ENCODE measurements at regions not wholly inside any gene's neighbourhood (a gene's known extent, or its start where the extent isn't known, plus 50 kb on each side); places are given as distances from the start of the nearest gene placed in this dataset.
A peak's percentile ranks its signal among the peaks of the same experiment; 100 is the strongest.

DNA sequence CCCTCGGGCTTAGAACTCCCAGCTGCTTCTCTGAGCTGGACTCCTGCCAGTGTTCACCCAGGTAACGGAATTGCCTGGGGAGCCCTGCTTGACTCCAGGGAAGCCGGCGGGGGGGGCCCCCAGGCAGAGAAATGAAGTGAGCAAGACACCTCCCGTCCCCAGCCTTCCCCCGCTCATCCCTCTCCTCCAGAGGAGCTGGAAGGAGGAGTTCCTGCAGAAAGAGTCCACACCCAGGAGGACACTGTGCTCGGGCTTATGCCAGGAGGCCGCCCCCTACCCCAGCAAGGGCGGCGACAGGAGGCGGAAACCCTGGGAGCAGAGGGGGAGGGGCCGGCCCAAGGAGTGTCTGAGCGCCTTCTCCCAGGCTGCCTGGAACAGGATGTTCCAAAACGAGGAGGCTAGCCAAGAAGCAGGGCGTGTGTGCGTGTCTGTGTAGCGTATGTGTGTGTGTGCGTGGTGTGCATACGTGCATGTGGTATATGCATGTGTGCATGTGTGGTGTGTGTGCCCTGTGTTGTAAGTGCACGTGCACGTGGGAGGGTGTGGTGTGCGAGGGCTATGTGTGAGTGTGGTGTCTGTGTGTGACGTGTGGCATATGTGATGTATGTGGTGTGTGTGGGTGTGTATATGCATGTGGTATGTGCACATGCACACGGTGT is 511.3 kb downstream of the SHQ1 start:
- H3K36me3 ChIP-seq (replicated peaks; ENCODE audit: control insufficient read depth, insufficient read depth, low read length) = no peaks in the 10 kb centered on the region
- DNase-seq = peak; percentile 72
- no peaks in the 10 kb centered on the region for H3K27me3 ChIP-seq (ENCODE audit: control insufficient read depth, insufficient read depth, low read length)
- H3K4me3 ChIP-seq (ENCODE audit: insufficient read depth, low read depth, low read length) = no peak overlapping the region

DNA sequence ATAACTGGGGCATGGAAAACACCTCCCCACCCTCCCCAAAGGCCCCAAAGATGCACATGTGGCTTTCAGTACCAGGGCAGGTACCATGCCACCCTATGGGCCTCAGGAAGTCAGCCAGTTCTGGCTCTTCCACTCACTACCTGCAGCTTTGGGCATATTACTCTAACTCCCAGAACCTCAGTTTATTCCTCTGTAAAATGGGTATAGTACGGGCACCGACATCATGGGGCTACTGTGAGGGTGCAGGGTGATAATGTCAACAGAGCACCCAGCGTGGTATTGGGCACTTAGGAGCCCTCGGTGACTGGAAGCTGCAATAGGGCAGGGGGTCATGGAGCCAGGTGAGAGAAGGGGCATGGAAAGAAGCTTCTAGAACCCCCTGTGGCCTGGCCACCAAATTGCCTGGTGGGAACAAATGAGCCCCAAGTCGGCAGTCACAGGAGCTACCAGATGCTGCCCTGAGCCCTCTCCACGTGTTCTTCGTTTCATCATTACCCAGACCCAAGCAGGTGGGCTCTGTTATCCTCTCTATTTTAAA is 512.1 kb downstream of the SHQ1 start:
- Histone ChIP-seq H3K36me3 (replicated peaks; ENCODE audit: control insufficient read depth, insufficient read depth, low read length) (no peaks in the 10 kb centered on the region), H3K27me3 (ENCODE audit: control insufficient read depth, insufficient read depth, low read length) (no peaks in the 10 kb centered on the region; the same call in 1 of the 2 replicates), H3K4me3 (ENCODE audit: insufficient read depth, low read depth, low read length) (no peak overlapping the region)
- DNase-seq = no peak

- Histone ChIP-seq H3K36me3 (replicated peaks; ENCODE audit: control insufficient read depth, insufficient read depth, low read length) (no peaks in the 10 kb centered on the region), H3K27me3 (ENCODE audit: control insufficient read depth, insufficient read depth, low read length) (no peaks in the 10 kb centered on the region; the same call in 1 of the 2 replicates), H3K4me3 (ENCODE audit: insufficient read depth, low read depth, low read length) (no peak overlapping the region)
- no peak for DNase-seq
Observed at GRCh38 chr3:72335458-72336095, 512.7 kb downstream of the SHQ1 start.

GRCh38 chr3:72334681-72335457 is 513.4 kb downstream of the SHQ1 start:
- peak; percentile 71 for DNase-seq
- no peak overlapping the region for H3K4me3 ChIP-seq (ENCODE audit: insufficient read depth, low read depth, low read length)
- no peaks in the 10 kb centered on the region for H3K36me3 ChIP-seq (replicated peaks; ENCODE audit: control insufficient read depth, insufficient read depth, low read length)
- no peaks in the 10 kb centered on the region; the same call in 1 of the 2 replicates for H3K27me3 ChIP-seq (ENCODE audit: control insufficient read depth, insufficient read depth, low read length)

- Histone ChIP-seq H3K36me3 (replicated peaks; ENCODE audit: control insufficient read depth, insufficient read depth, low read length) (no peaks in the 10 kb centered on the region), H3K27me3 (ENCODE audit: control insufficient read depth, insufficient read depth, low read length) (no peaks in the 10 kb centered on the region; the same call in 1 of the 2 replicates), H3K4me3 (ENCODE audit: insufficient read depth, low read depth, low read length) (no peak overlapping the region)
- DNase-seq = no peak
Observed at GRCh38 chr3:72332689-72333088, 515.6 kb downstream of the SHQ1 start.

DNA sequence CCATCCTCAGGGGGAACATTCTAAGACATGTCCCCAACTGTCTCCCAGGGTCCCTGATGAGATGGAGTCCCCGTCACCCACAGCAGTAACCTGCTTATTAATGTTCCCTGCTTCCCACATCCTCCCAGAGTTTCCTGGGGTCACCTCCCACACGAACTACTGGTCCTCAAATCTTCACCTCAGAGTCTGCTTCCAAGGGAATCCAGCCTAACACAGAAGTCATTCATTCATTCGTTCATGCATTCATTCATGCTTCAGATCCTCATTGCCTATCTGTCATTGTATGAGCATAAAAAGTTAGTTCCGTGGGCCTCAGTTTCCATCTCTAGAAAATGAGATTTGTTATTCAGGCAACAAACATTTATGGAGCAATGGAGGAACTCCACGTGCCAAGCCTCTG is 516.2 kb downstream of the SHQ1 start:
- H3K27me3 ChIP-seq (ENCODE audit: control insufficient read depth, insufficient read depth, low read length) = no peaks in the 10 kb centered on the region; the same call in 1 of the 2 replicates
- H3K36me3 ChIP-seq (replicated peaks; ENCODE audit: control insufficient read depth, insufficient read depth, low read length) = no peaks in the 10 kb centered on the region
- H3K4me3 ChIP-seq (ENCODE audit: insufficient read depth, low read depth, low read length) = no peak overlapping the region
- DNase-seq = no peak

- H3K36me3 ChIP-seq (replicated peaks; ENCODE audit: control insufficient read depth, insufficient read depth, low read length) = no peaks in the 10 kb centered on the region
- H3K27me3 ChIP-seq (ENCODE audit: control insufficient read depth, insufficient read depth, low read length) = no peaks in the 10 kb centered on the region; the same call in 1 of the 2 replicates
- DNase-seq = no peak
- no peak overlapping the region for H3K4me3 ChIP-seq (ENCODE audit: insufficient read depth, low read depth, low read length)
Observed at GRCh38 chr3:72331076-72331475, 517.2 kb downstream of the SHQ1 start.

DNA sequence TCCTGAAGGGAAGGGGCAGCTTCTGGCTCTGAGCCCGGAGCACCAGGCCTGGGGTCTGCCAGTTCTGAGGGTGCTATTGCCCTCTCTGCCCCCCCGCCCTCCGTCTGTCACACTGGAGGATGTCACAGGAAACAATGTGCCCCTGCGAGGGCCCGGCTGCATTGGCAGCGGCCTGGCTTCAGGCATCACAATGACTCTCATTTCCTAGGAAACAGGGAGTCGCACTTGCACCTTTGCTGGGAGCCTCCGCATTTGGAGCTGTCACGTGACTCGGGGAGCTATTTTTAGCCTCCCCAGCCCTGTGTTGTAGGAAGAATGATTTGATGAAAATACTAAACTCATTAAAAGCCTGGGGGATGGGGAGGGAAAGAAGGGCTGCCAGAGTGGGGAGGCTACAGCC is 518.9 kb downstream of the SHQ1 start:
- H3K36me3 ChIP-seq (replicated peaks; ENCODE audit: control insufficient read depth, insufficient read depth, low read length) = no peaks in the 10 kb centered on the region
- no peak overlapping the region for H3K4me3 ChIP-seq (ENCODE audit: insufficient read depth, low read depth, low read length)
- DNase-seq = peak; percentile 67
- H3K27me3 ChIP-seq (ENCODE audit: control insufficient read depth, insufficient read depth, low read length) = no peaks in the 10 kb centered on the region; the same call in 1 of the 2 replicates

DNA sequence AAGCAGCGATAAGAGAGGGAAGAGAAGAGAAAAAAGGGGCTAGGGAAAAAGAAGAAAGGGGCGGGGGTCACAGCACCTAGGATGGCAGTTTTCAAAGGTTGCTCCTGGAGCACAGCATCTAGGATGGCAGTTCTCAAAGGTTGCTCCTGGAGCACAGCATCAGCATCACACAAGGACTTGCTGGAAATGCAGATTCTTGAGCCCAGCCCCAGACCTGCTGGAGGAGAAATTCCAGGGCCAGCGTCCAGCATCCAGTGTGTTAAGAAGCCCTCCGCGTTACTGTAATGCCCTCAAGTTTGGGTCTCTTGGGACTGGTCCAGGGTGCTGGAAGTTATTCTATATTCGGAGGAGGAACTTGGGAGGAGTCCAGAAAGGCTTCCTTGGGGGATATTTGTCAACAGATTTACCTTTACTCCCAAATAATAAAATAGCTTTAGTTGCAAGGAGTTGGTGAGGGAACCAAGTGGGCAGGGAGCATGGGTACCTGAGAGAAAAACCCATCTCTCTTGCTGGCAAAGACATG is 519.4 kb downstream of the SHQ1 start:
- Histone ChIP-seq H3K4me3 (ENCODE audit: insufficient read depth, low read depth, low read length) (no peak overlapping the region), H3K36me3 (replicated peaks; ENCODE audit: control insufficient read depth, insufficient read depth, low read length) (no peaks in the 10 kb centered on the region), H3K27me3 (ENCODE audit: control insufficient read depth, insufficient read depth, low read length) (no peaks in the 10 kb centered on the region; the same call in 1 of the 2 replicates)
- DNase-seq = peak; percentile 57

DNA sequence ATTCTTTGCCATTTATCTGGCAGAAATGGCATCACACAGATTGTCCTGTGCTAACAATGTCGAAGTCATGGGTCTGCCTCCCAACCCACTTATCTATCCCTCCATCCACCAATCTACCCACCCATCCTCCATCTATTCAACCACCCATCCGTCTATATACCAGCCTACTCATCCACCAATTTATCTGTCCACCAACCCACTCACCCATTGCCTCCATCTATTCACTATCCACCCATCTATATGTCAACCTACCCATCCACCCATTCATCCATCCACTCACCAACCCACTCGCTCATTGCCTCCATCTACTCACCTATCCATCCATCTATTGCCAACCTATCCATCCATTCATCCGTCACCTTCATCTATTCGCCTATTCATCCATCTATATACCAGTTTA is 521.2 kb downstream of the SHQ1 start:
- no peak overlapping the region for H3K4me3 ChIP-seq (ENCODE audit: insufficient read depth, low read depth, low read length)
- H3K27me3 ChIP-seq (ENCODE audit: control insufficient read depth, insufficient read depth, low read length) = no peaks in the 10 kb centered on the region; the same call in 1 of the 2 replicates
- H3K36me3 ChIP-seq (replicated peaks; ENCODE audit: control insufficient read depth, insufficient read depth, low read length) = no peaks in the 10 kb centered on the region
- DNase-seq = no peak

DNA sequence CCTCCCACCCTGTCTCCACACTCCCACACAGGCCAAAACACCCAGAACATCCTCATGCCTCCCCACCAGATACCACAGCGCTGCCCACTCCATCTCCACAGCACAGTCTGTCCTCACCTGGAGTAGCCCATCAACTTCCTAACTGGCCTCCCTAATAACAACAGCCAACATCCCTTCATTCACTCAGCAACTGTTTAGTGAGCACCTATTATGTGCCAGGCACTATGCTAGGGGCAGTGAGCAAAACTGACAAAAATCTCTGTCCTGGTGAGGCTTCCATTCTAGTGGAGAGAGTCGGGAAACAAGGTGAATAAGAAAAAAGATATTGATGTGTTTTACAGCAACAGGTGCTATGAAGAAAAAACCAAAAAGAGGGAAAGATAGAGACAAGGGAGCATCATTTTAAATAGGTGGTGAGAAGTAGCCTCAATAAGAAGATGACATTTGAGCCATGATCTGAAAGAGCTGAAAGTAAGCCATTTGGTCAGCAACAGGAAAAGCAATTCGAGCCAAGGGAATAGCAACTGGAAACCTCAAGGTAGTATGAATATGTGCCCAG is 523.9 kb downstream of the SHQ1 start:
- no peak for DNase-seq
- Histone ChIP-seq H3K36me3 (replicated peaks; ENCODE audit: control insufficient read depth, insufficient read depth, low read length) (no peaks in the 10 kb centered on the region), H3K4me3 (ENCODE audit: insufficient read depth, low read depth, low read length) (no peak overlapping the region), H3K27me3 (ENCODE audit: control insufficient read depth, insufficient read depth, low read length) (no peaks in the 10 kb centered on the region)

GRCh38 chr3:72323773-72324172 is 524.5 kb downstream of the SHQ1 start:
- H3K27me3 ChIP-seq (ENCODE audit: control insufficient read depth, insufficient read depth, low read length) = no peaks in the 10 kb centered on the region
- H3K4me3 ChIP-seq (ENCODE audit: insufficient read depth, low read depth, low read length) = no peak overlapping the region
- H3K36me3 ChIP-seq (replicated peaks; ENCODE audit: control insufficient read depth, insufficient read depth, low read length) = no peaks in the 10 kb centered on the region
- no peak for DNase-seq

DNA sequence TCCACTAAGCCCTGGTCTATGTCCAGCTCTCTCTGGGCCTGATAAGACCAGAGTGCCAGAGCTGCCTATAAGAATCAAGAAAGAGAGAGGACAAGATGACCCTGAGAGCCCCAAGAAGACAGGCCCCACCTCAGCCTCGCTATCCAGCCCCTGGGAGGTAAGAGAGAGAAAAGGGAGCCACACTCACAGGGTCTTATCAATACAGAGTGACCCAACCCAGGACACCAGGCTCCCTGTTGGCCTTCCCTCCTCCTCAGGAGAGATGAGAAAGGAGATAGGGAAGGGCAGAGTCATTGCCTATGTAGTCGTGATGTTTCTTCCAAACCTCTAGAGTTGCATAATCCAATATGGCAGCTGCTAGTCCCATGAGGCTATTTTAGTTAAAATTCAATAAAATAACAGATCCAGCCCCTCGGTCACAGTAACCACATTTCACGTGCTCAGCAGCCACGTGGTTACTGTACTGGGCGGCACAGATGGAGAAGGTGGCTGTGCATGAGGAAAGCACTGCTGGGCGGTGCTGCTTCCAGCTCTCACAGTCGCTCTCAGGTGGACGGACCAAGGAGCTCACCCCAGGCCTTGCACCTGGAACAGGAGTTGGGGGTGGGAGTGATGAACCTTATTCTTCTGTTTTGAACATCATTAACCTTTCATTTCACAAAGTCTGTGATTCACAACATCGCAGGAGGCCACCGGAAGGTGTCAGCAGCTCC is 525.8 kb downstream of the SHQ1 start:
- DNase-seq = no peak
- H3K4me3 ChIP-seq (ENCODE audit: insufficient read depth, low read depth, low read length) = no peak overlapping the region
- no peaks in the 10 kb centered on the region for H3K36me3 ChIP-seq (replicated peaks; ENCODE audit: control insufficient read depth, insufficient read depth, low read length)
- no peaks in the 10 kb centered on the region for H3K27me3 ChIP-seq (ENCODE audit: control insufficient read depth, insufficient read depth, low read length)

DNA sequence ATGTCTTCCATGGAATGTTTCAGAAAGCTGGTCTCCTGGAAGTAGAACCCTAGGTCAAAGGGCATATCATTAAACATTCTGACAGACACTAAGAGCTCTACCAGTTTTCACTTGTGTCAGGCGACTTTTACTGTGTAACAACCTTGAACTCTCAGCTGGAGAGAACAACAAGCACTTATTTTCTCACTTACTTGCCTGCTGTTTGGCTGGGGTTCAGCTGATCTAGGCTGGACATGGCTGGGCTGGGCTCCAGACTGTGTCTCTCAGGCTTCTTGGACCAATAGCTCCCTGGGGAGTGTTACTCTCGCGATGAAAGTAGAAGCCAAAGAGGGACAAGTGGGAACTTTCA is 527.3 kb downstream of the SHQ1 start:
- H3K27me3 ChIP-seq (ENCODE audit: control insufficient read depth, insufficient read depth, low read length) = no peaks in the 10 kb centered on the region
- no peak overlapping the region for H3K4me3 ChIP-seq (ENCODE audit: insufficient read depth, low read depth, low read length)
- DNase-seq = no peak
- H3K36me3 ChIP-seq (replicated peaks; ENCODE audit: control insufficient read depth, insufficient read depth, low read length) = no peaks in the 10 kb centered on the region

Measured in H7 (cell line).